GM12865 (cell line): ENCODE measurements at regions not wholly inside any gene's neighbourhood (a gene's known extent, or its start where the extent isn't known, plus 50 kb on each side); places are given as distances from the start of the nearest gene placed in this dataset.

Experiments used
- DNase-seq: peaks from one replicate; pipeline ENCODE4 v3.0.0; 2010; ENCODE audit warnings: low read depth
- H3K4me3 ChIP-seq: 2 replicates; pipeline ENCODE4 v1.5.1; 2011; ENCODE audit warnings: mild to moderate bottlenecking, low read depth, low read length, control low read depth
- TF ChIP-seq, protein P1 (sequence below): IDR thresholded peaks from 2 replicates; pipeline ENCODE4 v1.5.1; 2011; ENCODE audit warnings: low read length, control low read depth, low read depth, inconsistent platforms; ENCODE audit not compliant: insufficient read depth; ENCODE audit errors: missing control alignments

DNA sequence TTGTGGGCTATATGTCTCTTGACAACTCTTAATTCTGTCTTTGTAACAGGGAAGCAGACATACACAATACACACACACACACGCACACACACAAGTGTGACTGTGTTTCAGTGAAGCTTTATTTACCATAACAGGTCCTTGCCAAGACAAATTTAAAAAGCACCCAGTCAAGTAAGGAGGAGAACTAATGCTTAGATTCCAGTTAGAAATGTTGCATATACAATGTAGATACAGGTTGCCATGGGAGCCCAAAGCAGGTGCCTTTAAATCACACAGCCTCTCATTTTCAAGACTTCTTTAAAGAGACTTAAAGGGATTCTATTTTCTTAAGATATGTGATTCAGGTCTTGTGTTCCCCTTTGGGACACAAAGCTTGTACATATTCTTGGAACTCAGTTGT, 1551.9 kb downstream of the EFNB2 start:
- TF ChIP-seq, protein P1, sequence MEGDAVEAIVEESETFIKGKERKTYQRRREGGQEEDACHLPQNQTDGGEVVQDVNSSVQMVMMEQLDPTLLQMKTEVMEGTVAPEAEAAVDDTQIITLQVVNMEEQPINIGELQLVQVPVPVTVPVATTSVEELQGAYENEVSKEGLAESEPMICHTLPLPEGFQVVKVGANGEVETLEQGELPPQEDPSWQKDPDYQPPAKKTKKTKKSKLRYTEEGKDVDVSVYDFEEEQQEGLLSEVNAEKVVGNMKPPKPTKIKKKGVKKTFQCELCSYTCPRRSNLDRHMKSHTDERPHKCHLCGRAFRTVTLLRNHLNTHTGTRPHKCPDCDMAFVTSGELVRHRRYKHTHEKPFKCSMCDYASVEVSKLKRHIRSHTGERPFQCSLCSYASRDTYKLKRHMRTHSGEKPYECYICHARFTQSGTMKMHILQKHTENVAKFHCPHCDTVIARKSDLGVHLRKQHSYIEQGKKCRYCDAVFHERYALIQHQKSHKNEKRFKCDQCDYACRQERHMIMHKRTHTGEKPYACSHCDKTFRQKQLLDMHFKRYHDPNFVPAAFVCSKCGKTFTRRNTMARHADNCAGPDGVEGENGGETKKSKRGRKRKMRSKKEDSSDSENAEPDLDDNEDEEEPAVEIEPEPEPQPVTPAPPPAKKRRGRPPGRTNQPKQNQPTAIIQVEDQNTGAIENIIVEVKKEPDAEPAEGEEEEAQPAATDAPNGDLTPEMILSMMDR, result no peak
- no peak overlapping the region for H3K4me3 ChIP-seq
- DNase-seq, result no peak

DNA sequence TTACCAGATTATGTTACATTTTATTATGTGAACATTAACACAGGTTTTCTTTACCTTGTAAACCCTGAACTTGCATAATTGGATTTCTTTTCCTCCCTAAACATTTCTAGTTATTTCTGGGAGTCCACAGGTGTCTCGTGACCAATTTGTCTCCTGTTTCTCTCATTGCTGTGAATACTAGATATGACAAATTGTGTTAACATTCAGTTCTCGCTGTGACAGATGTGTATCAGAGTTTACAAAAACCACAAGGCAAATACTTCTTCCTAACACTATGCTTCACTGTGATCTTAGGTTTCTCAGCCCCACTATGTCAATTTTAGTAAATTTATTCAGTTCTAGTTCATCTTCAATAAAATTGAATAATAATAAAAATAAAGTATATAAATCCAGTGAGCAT, 1554.9 kb downstream of the EFNB2 start:
- H3K4me3 ChIP-seq, result no peak overlapping the region
- TF ChIP-seq, protein P1, result no peak
- no peak for DNase-seq

DNA sequence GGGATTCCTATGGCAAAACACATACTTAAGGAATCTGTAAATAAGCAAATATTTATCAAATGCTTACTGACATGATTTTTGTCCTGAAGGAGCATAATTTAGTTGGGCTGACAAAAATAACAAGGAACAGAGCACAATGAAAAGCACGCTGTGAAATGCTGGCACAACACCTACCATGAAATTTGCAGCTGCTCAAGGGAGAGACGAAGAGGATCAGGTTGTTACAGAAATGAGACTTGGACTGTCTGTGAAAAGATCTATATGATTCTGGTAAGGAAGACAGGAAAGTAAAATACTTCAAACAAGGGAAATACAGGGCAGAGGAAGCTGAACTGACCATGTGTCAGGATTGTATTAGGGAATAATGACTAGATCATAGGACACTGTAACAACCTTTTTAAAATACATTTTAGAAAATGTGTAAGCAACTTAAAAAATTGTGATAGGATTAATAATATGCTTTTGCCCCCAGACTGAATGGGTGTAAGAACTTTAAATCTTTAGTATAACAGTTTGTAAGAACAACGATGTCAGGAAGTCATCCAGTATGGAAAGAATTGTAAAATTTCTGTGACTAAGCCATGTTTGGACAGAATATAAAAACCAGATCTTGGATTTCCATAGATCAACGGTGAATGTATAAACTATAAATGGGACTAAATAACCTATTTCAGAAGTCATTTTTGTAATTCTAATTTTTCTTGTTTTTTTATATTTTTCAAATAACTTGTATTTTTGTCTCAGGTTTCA, 1556.0 kb downstream of the EFNB2 start:
- no peak for DNase-seq
- TF ChIP-seq, protein P1, result no peak
- H3K4me3 ChIP-seq, result no peak overlapping the region

DNA sequence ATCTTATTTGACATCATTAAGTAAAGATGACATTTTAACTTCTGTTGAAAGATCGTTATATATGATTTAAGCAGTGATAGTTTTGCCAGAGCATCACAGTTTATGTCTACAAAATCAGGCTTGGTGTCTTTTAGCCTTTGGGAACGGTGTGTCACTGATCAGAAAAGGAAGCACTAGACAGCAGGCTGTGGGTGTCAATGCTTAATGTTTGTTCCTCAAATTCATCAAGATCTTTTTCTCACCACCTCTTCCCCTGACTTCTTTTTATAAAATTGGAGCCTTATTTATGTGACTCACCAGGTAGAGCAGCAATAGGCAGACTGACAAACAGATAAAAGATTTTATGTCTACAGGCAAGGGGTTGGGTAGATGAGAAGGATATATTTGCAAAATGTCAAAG, 1558.5 kb downstream of the EFNB2 start:
- no peak overlapping the region for H3K4me3 ChIP-seq
- no peak for DNase-seq
- TF ChIP-seq, protein P1, result no peak

DNA sequence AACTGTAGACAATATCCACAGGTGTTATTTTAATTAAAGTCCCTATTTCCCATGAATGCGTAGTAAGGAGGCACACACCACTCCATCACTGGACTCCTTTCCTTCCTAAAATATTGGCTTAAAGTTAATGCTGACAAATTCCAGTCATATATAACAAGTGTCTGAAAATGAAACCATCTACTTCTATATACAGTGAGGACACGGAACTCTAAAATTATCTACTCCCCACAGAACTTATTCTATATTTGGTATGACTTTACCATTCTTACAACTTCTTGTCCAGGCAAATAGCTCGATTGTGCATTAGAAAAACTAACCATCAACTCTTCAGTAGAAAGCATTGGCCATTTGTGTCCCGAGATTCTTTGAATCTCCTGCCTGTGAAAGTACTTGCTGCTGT, 1560.2 kb downstream of the EFNB2 start:
- DNase-seq, result peak; percentile 27
- H3K4me3 ChIP-seq, result no peak overlapping the region
- TF ChIP-seq, protein P1, result no peak

DNA sequence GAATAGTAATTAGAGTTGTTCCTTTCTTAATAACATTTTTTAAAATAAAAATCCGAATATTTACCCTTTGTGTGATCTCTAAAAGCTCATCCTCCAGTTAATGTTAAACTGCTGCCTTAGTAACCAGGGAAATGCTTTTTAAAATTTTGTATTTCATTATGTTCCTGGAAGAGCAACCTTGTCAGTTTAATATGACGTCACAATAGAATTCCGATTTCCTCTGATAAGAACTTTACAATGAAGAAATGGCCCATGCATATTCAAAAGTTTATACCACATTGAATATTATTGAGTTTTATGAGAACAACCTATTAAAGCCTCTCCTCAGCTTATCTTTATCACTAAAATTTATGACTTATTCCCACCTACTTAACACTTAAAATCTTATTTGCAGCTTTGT, 1566.6 kb downstream of the EFNB2 start:
- no peak for DNase-seq
- H3K4me3 ChIP-seq, result no peak overlapping the region
- TF ChIP-seq, protein P1, result no peak
